Breast epithelium (tissue), 4 donors: ENCODE measurements at regions not wholly inside any gene's neighbourhood (a gene's known extent, or its start where the extent isn't known, plus 50 kb on each side); places are given as distances from the start of the nearest gene placed in this dataset.

Source experiments
- DNase-seq, 2 donors: peaks; one replicate each; pipeline ENCODE4 v3.0.0-alpha.2; 2019; ENCODE audit warnings: low spot score in 2 of 2
- H3K27ac ChIP-seq, 2 donors: fragments of 200-600 bp; sonication (generic) in 1 of 2; one replicate each; pipeline ENCODE4 v1.5.1; 2016 to 2019; ENCODE audit warnings: mild to moderate bottlenecking in 1 of 2
- H3K27me3 ChIP-seq, 2 donors: fragments of 200-600 bp; sonication (generic) in 1 of 2; one replicate each; pipeline versions ENCODE4 v1.5.1 to v1.6.0; 2017 to 2019; ENCODE audit warnings: control low read depth in 1 of 2, mild to moderate bottlenecking in 1 of 2
- H3K36me3 ChIP-seq: fragments of 200-600 bp; one replicate; pipeline ENCODE4 v1.5.1; 2019
- H3K4me1 ChIP-seq, 2 donors: fragments of 200-600 bp; sonication (generic); one replicate each; pipeline ENCODE4 v1.5.1; 2016 to 2019; ENCODE audit warnings: control low read depth in 1 of 2
- H3K4me3 ChIP-seq, 3 donors: fragments of 200-600 bp; sonication (generic); 1 replicate in 2 of 3; 2 replicates in 1 of 3; pipeline ENCODE4 v1.5.1; 2016 to 2019; ENCODE audit warnings: mild to moderate bottlenecking in 3 of 3, moderate library complexity in 2 of 3
- H3K9me3 ChIP-seq, 2 donors: fragments of 200-600 bp; sonication (generic) in 1 of 2; one replicate each; pipeline ENCODE4 v1.5.1; 2016 to 2019; ENCODE audit warnings: control low read depth in 1 of 2
- CTCF ChIP-seq, 3 donors: fragments of 450-650 bp; IDR thresholded peaks; one replicate each; pipeline ENCODE4 v1.5.1; 2016 to 2017; ENCODE audit warnings: antibody characterized with exemption in 3 of 3, mild to moderate bottlenecking in 3 of 3, moderate library complexity in 3 of 3
- POLR2A ChIP-seq: fragments of 450-650 bp; IDR thresholded peaks from one replicate; pipeline ENCODE4 v1.6.1; 2016; ENCODE audit warnings: antibody characterized with exemption, mild to moderate bottlenecking, moderate library complexity
- POLR2AphosphoS5 ChIP-seq, 3 donors: sonication (generic); formaldehyde crosslinking; IDR thresholded peaks; one replicate each; pipeline ENCODE4 v1.6.1; 2017; ENCODE audit warnings: antibody characterized with exemption in 3 of 3
- intact Hi-C: fragments of 100-400 bp; cut with DNase I; formaldehyde crosslinking; loops from one replicate; pipeline ENCODE4 v1.15.1; 2023; ENCODE audit warnings: low total_unique reads

GRCh38 chr7:125257617-125258016 is 328.0 kb upstream of the POT1 start:
- no peak overlapping the region for H3K27ac ChIP-seq
- DNase-seq, result no peak
- H3K9me3 ChIP-seq, result no peaks in the 10 kb centered on the region
- H3K36me3 ChIP-seq, result no peaks in the 10 kb centered on the region
- H3K27me3 ChIP-seq, result no peaks in the 10 kb centered on the region
- TF ChIP-seq CTCF (IDR thresholded peaks at IDR 0.05) (no peak), POLR2A (no peak), POLR2AphosphoS5 (IDR thresholded peaks at IDR 0.05) (no peak)
- H3K4me1 ChIP-seq, result no peaks in the 10 kb centered on the region
- no peak overlapping the region for H3K4me3 ChIP-seq
- intact Hi-C loops, result no loop called here

GRCh38 chr7:125256446-125256845 is 326.8 kb upstream of the POT1 start:
- H3K27ac ChIP-seq, result no peak overlapping the region
- no peaks in the 10 kb centered on the region for H3K36me3 ChIP-seq
- H3K4me1 ChIP-seq, result no peaks in the 10 kb centered on the region
- H3K27me3 ChIP-seq, result no peaks in the 10 kb centered on the region
- no peak overlapping the region for H3K4me3 ChIP-seq
- intact Hi-C loops, result no loop called here
- TF ChIP-seq POLR2AphosphoS5 (IDR thresholded peaks at IDR 0.05) (no peak), POLR2A (no peak), CTCF (IDR thresholded peaks at IDR 0.05) (no peak)
- H3K9me3 ChIP-seq, result no peaks in the 10 kb centered on the region
- DNase-seq, result no peak

- intact Hi-C loops, result no loop called here
- H3K4me1 ChIP-seq, result no peaks in the 10 kb centered on the region
Observed at GRCh38 chr7:125255810-125256209, 326.2 kb upstream of the POT1 start.

GRCh38 chr7:125254566-125254965 is 324.9 kb upstream of the POT1 start:
- DNase-seq, result no peak
- no peaks in the 10 kb centered on the region for H3K27me3 ChIP-seq
- H3K4me1 ChIP-seq, result no peaks in the 10 kb centered on the region
- no peaks in the 10 kb centered on the region for H3K9me3 ChIP-seq
- H3K4me3 ChIP-seq, result no peak overlapping the region
- H3K36me3 ChIP-seq, result no peaks in the 10 kb centered on the region
- TF ChIP-seq CTCF (IDR thresholded peaks at IDR 0.05) (no peak), POLR2AphosphoS5 (IDR thresholded peaks at IDR 0.05) (no peak), POLR2A (no peak)
- intact Hi-C loops, result no loop called here
- H3K27ac ChIP-seq, result no peak overlapping the region

More at GRCh38 chr7:125255810-125256209, 326.2 kb upstream of the POT1 start:
- TF ChIP-seq CTCF (IDR thresholded peaks at IDR 0.05) (no peak), POLR2A (no peak), POLR2AphosphoS5 (IDR thresholded peaks at IDR 0.05) (no peak)
- DNase-seq, result no peak
- H3K4me3 ChIP-seq, result no peak overlapping the region
- H3K36me3 ChIP-seq, result no peaks in the 10 kb centered on the region
- H3K27me3 ChIP-seq, result no peaks in the 10 kb centered on the region
- no peaks in the 10 kb centered on the region for H3K9me3 ChIP-seq
- no peak overlapping the region for H3K27ac ChIP-seq

- Histone ChIP-seq H3K27ac (no peak overlapping the region), H3K4me1 (no peaks in the 10 kb centered on the region), H3K9me3 (no peaks in the 10 kb centered on the region), H3K27me3 (no peaks in the 10 kb centered on the region), H3K36me3 (no peaks in the 10 kb centered on the region), H3K4me3 (no peak overlapping the region)
- no peak for DNase-seq
- intact Hi-C loops, result no loop called here
- TF ChIP-seq CTCF (IDR thresholded peaks at IDR 0.05), result no peak
- TF ChIP-seq POLR2AphosphoS5 (IDR thresholded peaks at IDR 0.05), result no peak
- no peak for TF ChIP-seq POLR2A
Observed at GRCh38 chr7:125253452-125254190, 324.0 kb upstream of the POT1 start.
